Thyroid gland (tissue), 4 donors: ENCODE measurements at regions not wholly inside any gene's neighbourhood (a gene's known extent, or its start where the extent isn't known, plus 50 kb on each side); places are given as distances from the start of the nearest gene placed in this dataset.

ENCODE experiments used
- POLR2A ChIP-seq, 2 donors: fragments of 450-650 bp; IDR thresholded peaks; one replicate each; pipeline ENCODE4 v1.6.1; 2017; ENCODE audit warnings: antibody characterized with exemption in 2 of 2, mild to moderate bottlenecking in 2 of 2, moderate library complexity in 1 of 2
- TF ChIP-seq, protein P1 (sequence below), 6 experiments: fragments of 200-600 bp in 3 of 6; fragments of 450-650 bp in 3 of 6; sonication (generic) in 3 of 6; IDR thresholded peaks; one replicate each; pipeline ENCODE4 v1.5.1; 2016 to 2019; ENCODE audit warnings: antibody characterized with exemption in 6 of 6, mild to moderate bottlenecking in 2 of 6, inconsistent platforms in 1 of 6, moderate library complexity in 1 of 6

GRCh38 chr6:144460327-144461095, 175.4 kb downstream of the UTRN start:
- no peak for TF ChIP-seq POLR2A (IDR thresholded peaks at IDR 0.05)
- TF ChIP-seq, protein P1, sequence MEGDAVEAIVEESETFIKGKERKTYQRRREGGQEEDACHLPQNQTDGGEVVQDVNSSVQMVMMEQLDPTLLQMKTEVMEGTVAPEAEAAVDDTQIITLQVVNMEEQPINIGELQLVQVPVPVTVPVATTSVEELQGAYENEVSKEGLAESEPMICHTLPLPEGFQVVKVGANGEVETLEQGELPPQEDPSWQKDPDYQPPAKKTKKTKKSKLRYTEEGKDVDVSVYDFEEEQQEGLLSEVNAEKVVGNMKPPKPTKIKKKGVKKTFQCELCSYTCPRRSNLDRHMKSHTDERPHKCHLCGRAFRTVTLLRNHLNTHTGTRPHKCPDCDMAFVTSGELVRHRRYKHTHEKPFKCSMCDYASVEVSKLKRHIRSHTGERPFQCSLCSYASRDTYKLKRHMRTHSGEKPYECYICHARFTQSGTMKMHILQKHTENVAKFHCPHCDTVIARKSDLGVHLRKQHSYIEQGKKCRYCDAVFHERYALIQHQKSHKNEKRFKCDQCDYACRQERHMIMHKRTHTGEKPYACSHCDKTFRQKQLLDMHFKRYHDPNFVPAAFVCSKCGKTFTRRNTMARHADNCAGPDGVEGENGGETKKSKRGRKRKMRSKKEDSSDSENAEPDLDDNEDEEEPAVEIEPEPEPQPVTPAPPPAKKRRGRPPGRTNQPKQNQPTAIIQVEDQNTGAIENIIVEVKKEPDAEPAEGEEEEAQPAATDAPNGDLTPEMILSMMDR (IDR thresholded peaks at IDR 0.05): no peak
